T-cell (primary cell): ENCODE measurements at regions not wholly inside any gene's neighbourhood (a gene's known extent, or its start where the extent isn't known, plus 50 kb on each side); places are given as distances from the start of the nearest gene placed in this dataset.
A peak's percentile ranks its signal among the peaks of the same experiment; 100 is the strongest.

Source experiments
- ATAC-seq, 4 experiments: fragments of 200-7000 bp in 3 of 4; fragments of 150-1000 bp in 1 of 4; cut with Tn5 transposase; replicated peaks in 1 of 4; 1 replicate in 3 of 4; 2 replicates in 1 of 4; pipeline ENCODE4 v1.10.0; 2021; ENCODE audit warnings: moderate library complexity in 3 of 4, mild to moderate bottlenecking in 2 of 4, moderate number of reproducible peaks in 1 of 4
- CTCF ChIA-PET, 2 donors: fragments of 300-600 bp; sonication (Branson Sonifier 250); formaldehyde crosslinking; loops; one replicate each; lab custom pipeline; 2022; ENCODE audit warnings: antibody characterized with exemption in 2 of 2; lab: Charles Lee
- POLR2A ChIA-PET, 2 donors: fragments of 300-600 bp; sonication (Branson Sonifier 250); formaldehyde crosslinking; loops; one replicate each; lab custom pipeline; 2022; ENCODE audit warnings: antibody characterized with exemption in 2 of 2; lab: Charles Lee
- DNase-seq, 35 experiments: peaks; one replicate each; pipeline versions ENCODE4 v3.0.0 to v3.0.0-alpha.2; 2013 to 2023
- H3K27ac ChIP-seq: one replicate; pipeline ENCODE4 v1.5.1; 2013; ENCODE audit warnings: low read length
- H3K27me3 ChIP-seq, 2 experiments: replicated peaks in 1 of 2; 1 replicate in 1 of 2; 2 replicates in 1 of 2; pipeline versions ENCODE4 v1.6.1 to v1.7.0; 2013; ENCODE audit warnings: low read length in 1 of 2, mixed read lengths in 1 of 2; ENCODE audit not compliant: control insufficient read depth in 2 of 2, insufficient read depth in 2 of 2; ENCODE audit errors: extremely low read depth in 1 of 2
- H3K36me3 ChIP-seq, 2 donors: 1 replicate in 1 of 2; 2 replicates in 1 of 2; pipeline versions ENCODE4 v1.6.1 to v1.7.0; 2013; ENCODE audit warnings: low read length in 1 of 2; ENCODE audit not compliant: control insufficient read depth in 2 of 2, insufficient read depth in 1 of 2; ENCODE audit errors: extremely low read depth in 1 of 2
- H3K4me1 ChIP-seq, 2 experiments: 1 replicate in 1 of 2; 2 replicates in 1 of 2; pipeline versions ENCODE4 v1.6.1 to v1.7.0; 2013; ENCODE audit warnings: low read length in 2 of 2, mixed read lengths in 1 of 2; ENCODE audit not compliant: insufficient read depth in 2 of 2, control insufficient read depth in 1 of 2; ENCODE audit errors: extremely low read depth in 1 of 2
- H3K4me3 ChIP-seq, 2 donors: 1 replicate in 1 of 2; 2 replicates in 1 of 2; pipeline versions ENCODE4 v1.5.1 to v1.7.0; 2013; ENCODE audit warnings: mild to moderate bottlenecking in 2 of 2, low read length in 1 of 2, moderate library complexity in 1 of 2; ENCODE audit not compliant: control insufficient read depth in 1 of 2; ENCODE audit errors: extremely low read depth in 1 of 2
- H3K9me3 ChIP-seq: 2 replicates; pipeline ENCODE4 v1.7.0; 2013
- H3K27ac Mint-ChIP-seq, 2 donors: one replicate each; pipeline ENCODE4 v1.8.0; 2020 to 2021; ENCODE audit warnings: mild to moderate bottlenecking in 2 of 2, mixed read lengths in 2 of 2
- H3K27me3 Mint-ChIP-seq, 2 donors: one replicate each; pipeline ENCODE4 v1.8.0; 2021 to 2022; ENCODE audit warnings: mixed read lengths in 2 of 2
- H3K36me3 Mint-ChIP-seq: one replicate; pipeline ENCODE4 v1.8.0; 2021; ENCODE audit warnings: mixed read lengths
- H3K4me1 Mint-ChIP-seq, 3 donors: one replicate each; pipeline ENCODE4 v1.8.0; 2020 to 2022; ENCODE audit warnings: mixed read lengths in 3 of 3, mild to moderate bottlenecking in 1 of 3
- H3K4me3 Mint-ChIP-seq, 3 donors: one replicate each; pipeline ENCODE4 v1.8.0; 2020 to 2022; ENCODE audit warnings: mild to moderate bottlenecking in 3 of 3, mixed read lengths in 3 of 3, moderate library complexity in 3 of 3
- H3K9me3 Mint-ChIP-seq, 3 donors: one replicate each; pipeline ENCODE4 v1.8.0; 2020 to 2022; ENCODE audit warnings: mixed read lengths in 3 of 3
- WGBS: methylation state at CpG from one replicate; pipeline ENCODE4 v1.1.5; 2013; ENCODE audit warnings: missing lambda C conversion rate; ENCODE audit not compliant: insufficient coverage; 5-methylcytosine and 5-hydroxymethylcytosine counted together

GRCh38 chr20:59403962-59404314 is 103.5 kb downstream of the EDN3 start:
- CTCF ChIA-PET = interaction anchor here (0.7 to 2.8 kb wide), 2 partner anchors 512 to 534 kb away, joined by 3 to 14 read pairs; no protein-coding TSS in a partner anchor

GRCh38 chr20:59404749-59405148 is 104.3 kb downstream of the EDN3 start:
- DNase-seq (no peak), ATAC-seq (no peak)
- Histone ChIP-seq H3K27ac (no peak overlapping the region), H3K4me1 (peaks cover 8 to 18% of the 10 kb centered on the region in 2 experiments), H3K27me3 (peaks cover 8 to 40% of the 10 kb centered on the region in 2 experiments), H3K36me3 (no peaks in the 10 kb centered on the region), H3K4me3 (no peak overlapping the region), H3K9me3 (no peaks in the 10 kb centered on the region)
- 74% methylated on average over 4 of the region's 12 CpGs for WGBS
- ChIA-PET CTCF (interaction anchor here (0.7 to 2.8 kb wide), 2 partner anchors 513 to 534 kb away, joined by 3 to 14 read pairs; no protein-coding TSS in a partner anchor), POLR2A (interaction anchor here in 1 of 2 donors (0.6 kb wide), 1 partner anchor 32 kb away, joined by 3 read pairs; no protein-coding TSS in a partner anchor)
- Mint-ChIP-seq H3K27me3 (peaks cover 15 to 34% of the 10 kb centered on the region in 2 donors), H3K4me1 (peaks cover 0 to 8% (median 4%) of the 10 kb centered on the region in 3 donors), H3K4me3 (no peak overlapping the region), H3K36me3 (no peaks in the 10 kb centered on the region), H3K27ac (no peak overlapping the region), H3K9me3 (no peaks in the 10 kb centered on the region)

More at GRCh38 chr20:59403962-59404314, 103.5 kb downstream of the EDN3 start:
- Histone ChIP-seq H3K27me3 (peaks cover 8 to 44% of the 10 kb centered on the region in 2 experiments), H3K36me3 (no peaks in the 10 kb centered on the region), H3K9me3 (no peaks in the 10 kb centered on the region), H3K27ac (no peak overlapping the region), H3K4me3 (no peak overlapping the region), H3K4me1 (peaks cover 9 to 18% of the 10 kb centered on the region in 2 experiments)
- Mint-ChIP-seq H3K27me3 (peaks cover 15 to 34% of the 10 kb centered on the region in 2 donors), H3K4me3 (peak overlapping the region in 1 of 3 donors; percentile 13), H3K4me1 (peaks cover 0 to 8% (median 4%) of the 10 kb centered on the region in 3 donors), H3K27ac (peak overlapping the region in 1 of 2 donors; percentile 5), H3K36me3 (no peaks in the 10 kb centered on the region), H3K9me3 (no peaks in the 10 kb centered on the region)
- DNase-seq (no peak), ATAC-seq (no peak)
- WGBS = 35% methylated on average over 9 of the region's 9 CpGs
- POLR2A ChIA-PET = interaction anchor here in 1 of 2 donors (0.6 kb wide), 1 partner anchor 31 kb away, joined by 3 read pairs; no protein-coding TSS in a partner anchor

GRCh38 chr20:59405226-59406200 is 105.1 kb downstream of the EDN3 start:
- DNase-seq (no peak), ATAC-seq (no peak)
- H3K27me3 Mint-ChIP-seq = peaks cover 15 to 34% of the 10 kb centered on the region in 2 donors
- H3K27ac Mint-ChIP-seq = no peak overlapping the region
- H3K36me3 Mint-ChIP-seq = no peaks in the 10 kb centered on the region
- Histone ChIP-seq H3K36me3 (no peaks in the 10 kb centered on the region), H3K27ac (no peak overlapping the region), H3K27me3 (peaks cover 7 to 42% of the 10 kb centered on the region in 2 experiments), H3K9me3 (no peaks in the 10 kb centered on the region), H3K4me1 (peaks cover 8 to 18% of the 10 kb centered on the region in 2 experiments), H3K4me3 (no peak overlapping the region)
- H3K9me3 Mint-ChIP-seq = no peaks in the 10 kb centered on the region
- H3K4me1 Mint-ChIP-seq = peaks cover 0 to 8% (median 4%) of the 10 kb centered on the region in 3 donors
- ChIA-PET POLR2A (no interaction called here), CTCF (interaction anchor here (0.6 to 0.7 kb wide), 2 partner anchors 66 to 1205 kb away, joined by 3 read pairs; no protein-coding TSS in a partner anchor)
- WGBS = 70% methylated on average over 9 of the region's 15 CpGs
- H3K4me3 Mint-ChIP-seq = no peak overlapping the region

GRCh38 chr20:59406446-59406845 is 106.0 kb downstream of the EDN3 start:
- H3K27me3 Mint-ChIP-seq = peaks cover 15 to 40% of the 10 kb centered on the region in 2 donors
- Histone ChIP-seq H3K27me3 (peaks cover 5 to 48% of the 10 kb centered on the region in 2 experiments), H3K9me3 (no peaks in the 10 kb centered on the region), H3K4me3 (no peak overlapping the region), H3K4me1 (peaks cover 6 to 18% of the 10 kb centered on the region in 2 experiments), H3K36me3 (no peaks in the 10 kb centered on the region), H3K27ac (no peak overlapping the region)
- no peak overlapping the region for H3K4me3 Mint-ChIP-seq
- ATAC-seq = no peak
- ChIA-PET POLR2A (no interaction called here), CTCF (interaction anchor here in 1 of 2 donors (0.7 kb wide), 1 partner anchor 65 kb away, joined by 3 read pairs; no protein-coding TSS in a partner anchor)
- DNase-seq = no peak
- peaks cover 0 to 8% (median 4%) of the 10 kb centered on the region in 3 donors for H3K4me1 Mint-ChIP-seq
- H3K36me3 Mint-ChIP-seq = no peaks in the 10 kb centered on the region
- no peak overlapping the region for H3K27ac Mint-ChIP-seq
- H3K9me3 Mint-ChIP-seq = no peaks in the 10 kb centered on the region
- WGBS = 71% methylated on average over 2 of the region's 4 CpGs

GRCh38 chr20:59411170-59411569 is 110.8 kb downstream of the EDN3 start:
- 83% methylated on average over 12 of the region's 17 CpGs for WGBS
- POLR2A ChIA-PET = no interaction called here
- no peak for ATAC-seq
- H3K27ac ChIP-seq = no peak overlapping the region
- H3K4me3 Mint-ChIP-seq = no peak overlapping the region
- H3K4me1 ChIP-seq = no peaks in the 10 kb centered on the region
- CTCF ChIA-PET = no interaction called here
- no peaks in the 10 kb centered on the region for H3K9me3 ChIP-seq
- no peak overlapping the region for H3K27ac Mint-ChIP-seq
- H3K9me3 Mint-ChIP-seq = no peaks in the 10 kb centered on the region
- no peak overlapping the region for H3K4me3 ChIP-seq
- H3K27me3 ChIP-seq = peaks cover 2 to 32% of the 10 kb centered on the region in 2 experiments
- H3K36me3 Mint-ChIP-seq = no peaks in the 10 kb centered on the region
- H3K4me1 Mint-ChIP-seq = no peaks in the 10 kb centered on the region
- DNase-seq = no peak
- no peaks in the 10 kb centered on the region for H3K36me3 ChIP-seq
- peaks cover 8 to 18% of the 10 kb centered on the region in 2 donors for H3K27me3 Mint-ChIP-seq

GRCh38 chr20:59411589-59411988 is 111.2 kb downstream of the EDN3 start:
- no peaks in the 10 kb centered on the region for H3K4me1 Mint-ChIP-seq
- Histone ChIP-seq H3K9me3 (no peaks in the 10 kb centered on the region), H3K36me3 (no peaks in the 10 kb centered on the region), H3K27ac (no peak overlapping the region), H3K4me1 (no peaks in the 10 kb centered on the region), H3K4me3 (no peak overlapping the region), H3K27me3 (peaks cover 2 to 32% of the 10 kb centered on the region in 2 experiments)
- no peaks in the 10 kb centered on the region for H3K36me3 Mint-ChIP-seq
- H3K27ac Mint-ChIP-seq = no peak overlapping the region
- no peak for ATAC-seq
- H3K4me3 Mint-ChIP-seq = no peak overlapping the region
- ChIA-PET POLR2A (no interaction called here), CTCF (no interaction called here)
- H3K27me3 Mint-ChIP-seq = peaks cover 8 to 19% of the 10 kb centered on the region in 2 donors
- no peak for DNase-seq
- 69% methylated on average over 7 of the region's 7 CpGs for WGBS
- no peaks in the 10 kb centered on the region for H3K9me3 Mint-ChIP-seq
